ENCODE measurements at regions not wholly inside any gene's neighbourhood (a gene's known extent, or its start where the extent isn't known, plus 50 kb on each side); places are given as distances from the start of the nearest gene placed in this dataset.

GRCh38 chr6:9143140-9143539 is 707.8 kb upstream of the SLC35B3 start:
- no CpG with 5 or more reads among the region's 4 CpGs for WGBS, 2 experiments (ENCODE audit: extremely low coverage in 2 of 2, insufficient read length in 1 of 2)
- BruUV-seq (replicated peaks), result no TSS peak

More at GRCh38 chr6:9143140-9143539, 707.8 kb upstream of the SLC35B3 start:
- H4K8ac ChIP-seq (ENCODE audit: low read depth in 2 of 2, low read length in 2 of 2), result no peak overlapping the region
- H3K27ac ChIP-seq (ENCODE audit: insufficient read depth, low read length), result no peak overlapping the region
- ChIA-PET CTCF (no interaction called here), POLR2A (ENCODE audit: unreplicated experiment) (no interaction called here)
- no peak overlapping the region for H3K14ac ChIP-seq (replicated peaks; ENCODE audit: low read depth, low read length)
- H3K9ac ChIP-seq (ENCODE audit: low read depth, low read length), result no peak overlapping the region
- no peak overlapping the region for H3K56ac ChIP-seq (ENCODE audit: extremely low read depth, insufficient read depth, low read length)
- no peak overlapping the region for H2BK120ac ChIP-seq (ENCODE audit: low read depth, low read length)
- H2AFZ ChIP-seq (replicated peaks; ENCODE audit: low read length, poor library complexity), result no peak overlapping the region
- H3K4me1 ChIP-seq (ENCODE audit: control insufficient read depth, insufficient read depth, low read length), result peaks cover 3% of the 10 kb centered on the region; the same call in 1 of the 2 replicates
- H4K91ac ChIP-seq (ENCODE audit: insufficient read depth, low read depth, low read length), result no peak overlapping the region
- no peak overlapping the region for H2BK20ac ChIP-seq (ENCODE audit: low read depth, low read length)
- no peak overlapping the region for H2AK9ac ChIP-seq (replicated peaks; ENCODE audit: low read depth, low read length, poor library complexity)
- H3K4me2 ChIP-seq (ENCODE audit: low read depth, low read length), result no peak overlapping the region
- DNase-seq (no peak), ATAC-seq (ENCODE audit: low read depth) (no peak)
- no peak overlapping the region for H4K5ac ChIP-seq (ENCODE audit: low read depth, low read length)
- no peaks in the 10 kb centered on the region for H4K20me1 ChIP-seq (ENCODE audit: insufficient read depth, low read length)
- no peaks in the 10 kb centered on the region; the same call in 1 of the 2 replicates for H3K9me1 ChIP-seq (ENCODE audit: insufficient read depth, low read length)
- intact Hi-C loops (cut with micrococcal nuclease) (loop anchor here (5.0 kb wide), 2 partner anchors 161 to 1269 kb away; no protein-coding TSS in a partner anchor), dilution Hi-C loops (cut with HindIII; ENCODE audit: low sequenced_read_pairs, unreplicated experiment) (no loop called here), in situ Hi-C loops (cut with MboI; ENCODE audit: low sequenced_read_pairs) (no loop called here)
- no peak overlapping the region for H2AK5ac ChIP-seq (ENCODE audit: low read depth, low read length)
- H2BK15ac ChIP-seq (ENCODE audit: low read depth, low read length), result no peak overlapping the region
- no peak overlapping the region for H3K23ac ChIP-seq (ENCODE audit: low read depth, low read length)
- H3K79me1 ChIP-seq (ENCODE audit: low read depth in 1 of 2, low read length in 2 of 2), result no peaks in the 10 kb centered on the region
- no peak overlapping the region for H3K4ac ChIP-seq (ENCODE audit: low read depth, low read length)
- H3K4me3 ChIP-seq (ENCODE audit: insufficient read depth, low read depth, low read length), result no peak overlapping the region
- no peaks in the 10 kb centered on the region for H3K27me3 ChIP-seq (ENCODE audit: control insufficient read depth, insufficient read depth, low read length)
- H3K36me3 ChIP-seq (ENCODE audit: control insufficient read depth, insufficient read depth, low read length), result no peaks in the 10 kb centered on the region
- H3K9me3 ChIP-seq (ENCODE audit: control insufficient read depth, insufficient read depth, low read length), result no peaks in the 10 kb centered on the region
- H3K18ac ChIP-seq (ENCODE audit: low read depth, low read length), result no peak overlapping the region
- H2BK5ac ChIP-seq (ENCODE audit: low read depth, low read length, poor library complexity, severe bottlenecking), result no peak overlapping the region
- no peak for TF ChIP-seq BHLHE40 (IDR thresholded peaks at IDR 0.05; ENCODE audit: low read depth, low read length)
- TF ChIP-seq CHD1 (IDR thresholded peaks at IDR 0.05; ENCODE audit: low read depth, low read length), result no peak
- no peak for TF ChIP-seq MAFK (IDR thresholded peaks at IDR 0.05; ENCODE audit: low read depth, low read length)
- TF ChIP-seq USF2 (IDR thresholded peaks at IDR 0.05; ENCODE audit: low read depth, low read length), result no peak
- TF ChIP-seq NFE2L2 (IDR thresholded peaks at IDR 0.05; ENCODE audit: low read depth, low read length), result no peak
- TF ChIP-seq CTCF (conservative IDR thresholded peaks at IDR 0.05; ENCODE audit: low read depth, low read length), result no peak
- TF ChIP-seq CEBPB (IDR thresholded peaks at IDR 0.05; ENCODE audit: low read depth, low read length), result no peak
- no peak for TF ChIP-seq ELK1 (IDR thresholded peaks at IDR 0.05; ENCODE audit: borderline replicate concordance, low read depth, low read length)
- TF ChIP-seq RAD21 (IDR thresholded peaks at IDR 0.05; ENCODE audit: low read length), result no peak
- no peak for TF ChIP-seq FOS (IDR thresholded peaks at IDR 0.05; ENCODE audit: low read depth, low read length)
- TF ChIP-seq MAZ (IDR thresholded peaks at IDR 0.05; ENCODE audit: borderline replicate concordance, low read depth, low read length), result no peak
- no peak for TF ChIP-seq RFX5 (IDR thresholded peaks at IDR 0.05; ENCODE audit: low read depth, low read length)
- no peak for TF ChIP-seq POLR2A (IDR thresholded peaks at IDR 0.05; ENCODE audit: low read depth, low read length)
